ENCODE measurements at regions not wholly inside any gene's neighbourhood (a gene's known extent, or its start where the extent isn't known, plus 50 kb on each side); places are given as distances from the start of the nearest gene placed in this dataset.
"Not testable (repeated sequence)": the region's sequence is repeated elsewhere in the genome, so short reads cannot be mapped to it uniquely, and the experiment has no call there.

- DNase-seq, result no peak
Measured at GRCh38 chr22:48826546-48826945, 1001.1 kb downstream of the BRD1 start.

DNA sequence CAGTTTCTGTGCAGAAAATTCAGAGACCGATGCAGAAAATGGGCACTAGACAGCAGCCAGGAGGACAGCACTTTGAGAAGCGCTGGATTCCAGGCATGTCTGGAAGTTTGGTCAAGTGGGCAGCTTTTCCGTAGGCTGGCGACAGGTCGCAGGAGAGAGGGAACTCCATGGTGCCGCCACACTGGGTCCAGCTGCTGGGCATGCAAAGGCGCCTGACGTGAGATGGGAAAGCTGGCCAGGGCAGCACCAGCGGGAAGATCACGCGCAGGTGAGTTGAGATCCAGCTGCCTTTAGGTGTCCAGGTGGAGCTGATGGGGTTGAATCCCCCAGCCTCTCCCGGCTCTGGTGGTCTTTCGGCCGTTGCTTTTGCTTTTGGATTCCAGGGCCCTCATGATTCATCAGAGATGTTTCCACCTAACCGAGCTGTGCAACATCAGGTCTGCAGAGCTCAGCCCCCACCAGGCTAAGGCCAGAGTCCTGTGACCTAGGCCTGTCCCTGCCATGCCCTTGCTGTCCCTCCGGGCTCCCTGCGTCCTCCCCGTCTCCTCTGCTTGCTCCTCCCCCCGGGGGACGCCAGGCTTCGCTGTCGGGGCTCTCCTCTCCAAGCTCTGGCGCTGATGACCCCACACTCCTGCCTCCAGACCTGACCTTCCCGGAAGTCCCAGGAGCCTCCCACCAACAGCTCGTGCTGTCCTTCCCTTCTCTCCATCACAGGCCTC, 1001.7 kb downstream of the BRD1 start:
- no peak for DNase-seq

DNA sequence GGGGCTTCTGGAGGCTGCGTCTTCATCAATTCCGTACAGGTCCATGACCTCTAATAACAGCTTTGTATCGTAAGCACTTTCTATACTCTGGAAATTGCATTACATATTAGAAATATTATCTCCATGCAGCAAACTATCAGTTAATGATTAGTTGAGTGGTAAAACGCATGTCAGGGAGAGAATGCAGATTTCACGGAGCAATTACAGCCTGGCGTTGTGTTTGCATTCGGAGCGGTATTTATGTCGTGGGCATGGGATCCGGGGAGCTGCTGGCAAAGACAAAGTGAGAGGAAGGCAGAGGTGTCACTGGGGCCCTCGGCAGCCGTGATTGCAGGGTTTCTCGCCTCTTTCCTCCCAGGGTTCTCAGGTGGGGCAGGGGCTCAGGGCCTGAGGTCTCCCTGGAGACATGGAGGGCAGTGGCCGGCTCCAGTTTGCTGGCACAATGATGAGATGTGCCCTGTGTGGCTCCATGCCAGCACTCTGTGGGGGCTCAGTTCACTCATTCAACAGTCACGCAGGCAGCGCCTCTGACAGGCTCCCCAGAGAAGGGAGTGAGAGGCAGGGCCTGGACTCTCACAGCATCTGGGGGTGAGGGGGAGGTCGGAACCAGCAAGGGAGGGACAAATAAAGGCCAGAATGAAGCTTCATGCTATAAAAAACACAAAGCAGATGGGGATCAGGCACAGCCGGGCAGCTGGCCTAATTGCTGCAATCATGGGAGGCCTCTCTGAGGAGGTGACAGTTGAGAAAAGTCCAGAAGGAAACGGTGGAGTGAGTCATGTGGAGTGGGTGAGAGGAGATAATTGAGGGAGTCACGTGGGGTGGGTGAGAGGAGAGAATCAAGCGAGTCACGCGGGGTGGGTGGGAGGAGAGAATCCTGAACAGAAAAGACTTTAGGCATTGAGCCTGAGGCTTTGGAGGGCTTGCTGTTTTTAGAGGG, 1002.7 kb downstream of the BRD1 start:
- DNase-seq, result no peak

DNA sequence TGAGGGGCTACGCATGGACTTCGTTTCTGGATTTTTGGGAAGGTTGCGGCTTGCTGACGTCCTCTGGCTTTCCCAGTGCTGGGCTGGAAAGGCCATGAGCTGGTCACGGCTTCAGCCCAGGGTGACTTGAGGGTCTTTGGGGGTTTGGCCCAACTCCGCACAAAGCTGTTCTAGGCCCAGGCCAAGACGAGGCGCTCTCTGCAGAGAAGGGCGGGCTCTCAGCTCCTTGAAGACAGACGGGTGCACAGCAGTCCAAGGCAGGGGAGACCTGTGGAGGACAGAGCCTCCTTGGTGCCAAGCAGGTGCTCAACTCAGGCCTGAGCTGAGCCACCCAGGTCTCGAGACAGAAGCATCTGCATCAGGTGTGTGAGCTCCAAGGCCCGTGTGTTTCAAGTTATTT, 1003.7 kb downstream of the BRD1 start:
- DNase-seq, result no peak

DNA sequence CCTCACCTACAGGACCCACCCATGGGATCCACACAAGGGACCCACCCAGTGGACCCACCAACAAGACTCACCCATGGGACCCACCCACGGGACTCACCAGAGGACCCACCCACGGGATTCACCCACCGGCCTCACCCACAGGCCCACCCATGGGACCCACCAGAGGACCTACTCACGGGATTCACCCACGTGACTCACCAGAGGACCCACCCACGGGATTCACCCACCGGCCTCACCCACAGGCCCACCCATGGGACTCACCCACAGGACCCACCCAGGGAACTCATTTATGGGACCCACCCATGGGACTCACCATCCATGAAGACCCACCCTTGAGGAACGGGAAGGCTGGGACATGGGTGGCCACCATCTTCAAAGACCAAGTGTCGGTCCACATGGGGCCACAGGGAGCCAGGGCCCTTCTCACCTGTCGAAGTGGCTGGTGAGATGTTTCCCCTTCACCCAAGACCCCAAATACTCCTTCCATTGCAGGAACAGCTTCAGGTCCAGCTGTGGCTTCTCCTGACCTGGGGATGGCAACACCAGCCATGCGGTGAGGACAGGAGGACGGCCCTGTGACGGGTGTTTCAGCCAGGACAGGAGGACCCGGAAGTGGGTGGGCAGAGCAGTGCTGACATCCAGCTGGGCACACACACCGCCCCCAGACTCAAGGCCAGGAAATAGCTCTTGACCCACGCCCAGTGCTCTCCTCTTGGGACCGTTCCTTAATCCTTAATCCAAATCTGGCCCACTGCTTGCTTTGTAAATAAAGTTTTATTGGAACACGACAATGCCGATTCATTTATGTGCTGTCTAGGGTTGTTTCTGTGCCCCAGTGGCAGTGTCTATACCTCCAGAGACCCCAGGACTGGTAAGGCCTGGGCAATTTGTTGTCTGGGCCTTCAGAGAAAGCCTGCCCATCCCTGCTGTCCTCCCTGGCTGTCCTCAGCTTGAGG, 1005.1 kb downstream of the BRD1 start:
- DNase-seq, result no peak

DNA sequence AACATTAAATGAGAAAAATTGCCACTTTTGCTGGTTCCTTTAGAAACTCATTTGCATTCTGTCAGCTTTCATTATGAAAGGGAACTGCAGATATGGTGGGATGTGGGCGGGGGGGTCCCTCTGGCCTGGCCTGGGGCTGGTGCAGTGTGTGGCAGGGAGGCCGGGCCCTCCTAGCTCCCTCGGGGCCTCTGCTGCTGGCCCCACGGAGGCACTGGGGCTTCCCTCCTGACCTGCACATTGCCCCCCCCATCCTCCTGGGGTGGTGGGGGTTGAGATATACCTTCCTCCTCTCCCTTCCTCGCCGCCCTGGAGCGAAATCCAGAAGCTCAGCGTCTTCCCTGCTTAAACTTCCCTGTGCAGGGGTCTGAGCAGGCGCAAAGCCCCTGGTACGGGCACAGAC, 1005.9 kb downstream of the BRD1 start:
- DNase-seq, result no peak

DNA sequence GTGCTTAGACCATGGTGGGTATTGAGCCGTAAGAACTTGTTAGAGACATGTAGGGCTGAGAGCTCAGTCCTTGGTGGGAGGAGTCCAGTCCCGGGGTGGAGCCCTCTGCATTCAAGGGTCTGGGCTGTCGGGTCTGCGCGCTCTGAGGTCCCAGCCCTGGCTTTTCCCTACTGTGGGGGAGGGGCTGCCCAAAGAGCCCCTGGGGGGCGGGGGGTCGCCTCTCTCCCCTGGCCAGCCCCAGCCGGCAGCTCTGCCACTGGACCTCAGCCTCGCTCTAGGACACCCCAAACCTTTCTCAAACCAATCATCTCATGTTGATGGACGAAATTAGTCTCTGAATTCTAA, 1006.4 kb downstream of the BRD1 start:
- DNase-seq, result no peak

DNA sequence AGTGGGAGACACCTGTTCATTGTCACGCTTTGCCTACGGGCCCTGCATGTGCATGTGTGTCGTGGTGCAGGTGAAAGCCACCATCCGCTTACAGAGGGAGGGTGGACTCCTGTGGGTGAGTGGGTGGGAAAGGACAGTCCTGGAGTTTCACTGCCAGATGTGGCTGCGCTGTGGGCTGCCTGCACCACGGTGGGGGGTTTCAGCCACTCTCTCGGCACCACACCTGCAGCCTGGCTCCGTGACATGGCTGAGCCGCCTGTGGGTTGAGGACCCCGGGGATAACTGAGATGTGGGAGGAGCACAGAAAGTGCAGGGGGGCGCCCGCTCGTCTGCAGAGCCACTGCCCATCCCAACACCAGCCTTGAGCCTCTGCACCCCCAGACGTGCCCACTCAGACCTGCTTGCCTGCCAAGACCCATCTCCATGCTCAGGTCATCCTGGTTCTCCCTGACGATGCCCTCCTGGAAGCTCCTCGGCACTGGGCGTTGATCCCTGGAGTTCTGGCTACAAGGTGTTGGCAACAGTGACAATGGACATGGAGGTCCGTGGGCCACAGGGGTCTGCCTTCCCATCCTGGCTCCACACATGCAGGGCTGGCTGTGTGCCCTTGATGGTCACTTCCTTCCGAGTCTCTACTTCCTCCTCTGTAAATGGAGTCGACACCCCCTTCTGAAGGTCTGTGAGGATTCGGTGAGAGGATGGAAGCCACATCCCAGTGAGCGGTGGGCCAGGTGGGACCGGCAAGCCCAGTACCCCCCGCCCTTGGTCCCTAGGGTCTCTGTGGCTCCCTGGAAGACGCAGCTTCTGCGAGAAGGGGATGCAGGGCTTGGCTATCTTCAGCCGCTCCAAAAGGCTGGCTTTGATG, 1007.0 kb downstream of the BRD1 start:
- DNase-seq, result no peak

GRCh38 chr22:48819961-48820360, 1007.7 kb downstream of the BRD1 start:
- no peak for DNase-seq

DNA sequence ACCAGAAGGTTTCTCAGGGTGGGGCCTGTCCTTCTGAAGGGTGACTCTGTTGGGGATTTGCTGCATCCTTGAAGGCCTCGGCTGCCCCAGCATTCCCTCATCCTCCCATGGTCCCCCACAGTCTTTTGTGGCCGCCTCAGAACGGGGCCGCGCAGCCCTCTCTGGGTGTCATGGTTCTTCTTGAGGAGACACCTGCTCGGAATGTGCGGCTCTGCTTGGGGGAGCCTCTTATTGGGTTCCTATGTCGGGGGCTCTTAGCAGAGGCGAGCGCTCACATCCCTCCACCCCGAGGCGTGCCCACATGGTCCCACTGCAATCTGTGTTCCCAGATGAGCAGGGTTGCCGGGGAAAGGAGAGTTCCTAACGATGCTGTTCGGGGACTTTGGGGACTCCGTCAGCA, 1008.4 kb downstream of the BRD1 start:
- no peak for DNase-seq

DNA sequence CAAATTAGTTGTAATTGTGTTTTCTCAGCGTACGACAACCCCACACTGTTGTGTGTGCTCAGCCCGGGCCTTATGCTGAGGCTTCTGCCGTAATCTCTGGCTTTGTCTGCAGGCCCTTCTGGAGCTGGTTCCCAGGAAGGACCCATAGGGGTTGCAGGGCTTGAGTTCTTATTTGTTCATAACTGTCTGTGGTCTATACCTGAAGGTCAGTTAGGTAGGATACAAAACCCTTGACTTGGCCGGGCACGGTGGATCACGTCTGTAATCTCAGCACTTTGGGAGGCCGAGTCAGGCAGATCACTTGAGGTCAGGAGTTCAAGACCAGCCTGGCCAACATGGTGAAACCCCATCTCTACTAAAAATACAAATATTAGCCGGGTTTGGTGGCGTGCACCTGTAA, 1010.2 kb downstream of the BRD1 start:
- DNase-seq, result not testable (repeated sequence)

GRCh38 chr22:48811885-48812284, 1015.8 kb downstream of the BRD1 start:
- no peak for DNase-seq

DNA sequence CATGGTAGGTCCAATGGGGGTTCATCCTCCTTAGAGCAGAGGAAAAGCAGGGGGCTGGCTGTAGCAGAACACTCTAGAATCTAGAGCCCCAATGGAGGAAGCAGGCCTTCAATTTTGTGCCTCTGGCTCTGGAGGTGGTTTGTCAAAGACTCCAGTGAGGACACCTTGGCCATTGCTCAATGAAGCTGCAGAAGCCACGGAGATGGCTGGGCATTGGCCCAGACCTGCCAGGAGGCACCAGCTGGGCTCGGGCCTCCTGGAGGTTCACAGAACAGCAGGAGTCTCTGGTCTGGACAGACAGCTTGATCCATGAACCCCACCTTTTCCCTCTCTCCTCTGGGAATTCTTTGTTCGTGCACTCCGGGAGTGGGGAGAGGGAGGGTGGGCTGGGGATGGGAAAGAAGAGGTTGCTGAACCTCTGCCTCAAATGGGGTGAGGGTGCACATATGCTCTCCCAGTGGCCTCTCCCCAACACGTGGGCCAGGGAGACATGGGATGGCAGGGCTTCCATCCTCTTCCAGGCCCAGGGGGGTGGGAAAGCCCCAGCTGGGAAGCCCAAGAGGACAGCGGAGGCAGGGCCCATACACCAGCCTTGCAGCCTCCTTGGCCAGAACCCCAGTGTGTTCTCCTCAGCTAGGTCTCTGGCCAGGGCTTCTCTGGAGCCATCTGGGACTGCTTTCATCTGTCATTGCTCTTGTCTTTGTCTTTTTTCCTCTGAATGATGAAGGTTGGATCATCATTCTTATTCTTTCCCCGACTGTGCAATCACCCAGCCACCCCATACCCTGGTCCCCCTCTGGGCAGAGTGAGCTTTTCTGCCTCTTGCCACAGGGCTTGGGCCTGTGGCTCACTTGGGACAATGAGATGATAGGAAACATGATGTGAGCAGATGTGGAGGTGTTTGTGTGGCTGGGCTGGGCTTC, 1019.4 kb downstream of the BRD1 start:
- no peak for DNase-seq

- no peak for DNase-seq
Measured at GRCh38 chr22:48807155-48807554, 1020.5 kb downstream of the BRD1 start.

DNA sequence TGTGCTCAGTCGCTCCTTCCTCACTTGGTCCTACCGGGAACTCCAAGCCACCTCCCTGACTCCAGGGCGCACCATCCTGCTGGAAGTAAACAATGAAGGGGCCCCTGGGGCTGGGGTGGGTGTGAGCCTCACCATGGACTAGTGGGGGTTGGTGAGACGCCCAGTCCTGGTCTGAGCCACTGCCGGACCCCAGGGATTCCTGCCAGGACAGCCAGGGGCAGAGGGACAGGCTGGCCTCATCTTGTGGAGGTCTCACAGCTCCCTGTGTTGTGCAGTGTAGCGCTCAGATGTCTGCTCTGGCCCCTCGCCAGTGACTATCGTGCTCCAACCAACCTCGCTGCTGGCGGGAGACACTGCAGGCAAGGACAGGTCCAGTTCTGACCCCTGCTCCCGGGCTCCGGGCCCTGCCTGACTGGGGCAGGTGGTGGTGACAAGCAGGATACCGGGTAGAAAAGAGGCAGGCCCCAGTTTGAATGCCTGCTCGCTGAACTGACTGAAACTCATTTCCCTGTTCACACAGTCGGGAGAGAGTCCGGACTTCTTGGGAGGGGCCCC, 1021.4 kb downstream of the BRD1 start:
- DNase-seq, result no peak

GRCh38 chr22:48805516-48805915, 1022.2 kb downstream of the BRD1 start:
- DNase-seq, result no peak

DNA sequence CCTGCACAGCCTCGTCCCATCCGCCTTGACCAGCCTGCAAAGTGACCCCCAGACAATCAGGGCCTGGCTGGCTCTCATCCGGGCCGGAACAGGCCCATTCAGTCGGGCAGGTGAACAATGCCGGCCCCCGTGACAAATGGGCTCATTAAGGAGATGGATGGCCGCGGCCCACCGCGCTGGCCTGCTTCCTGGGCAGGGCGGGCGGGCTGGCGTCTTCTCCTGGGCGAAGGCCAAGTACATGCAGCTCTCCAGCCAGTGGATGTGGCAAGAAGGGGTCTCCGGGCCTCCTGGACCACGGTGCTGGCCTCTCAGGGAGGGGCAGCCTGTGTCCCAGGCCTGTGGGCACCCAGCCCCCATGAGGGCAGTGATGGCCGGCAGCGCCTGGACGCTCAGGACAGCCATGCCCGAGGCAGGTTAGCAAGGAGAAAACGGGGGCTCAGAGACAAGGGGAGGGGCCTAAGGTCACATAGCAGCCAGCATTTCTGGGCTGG, 1022.8 kb downstream of the BRD1 start:
- DNase-seq, result no peak

- DNase-seq, result no peak
Measured at GRCh38 chr22:48803948-48804810, 1023.5 kb downstream of the BRD1 start.

GRCh38 chr22:48803171-48803947, 1024.3 kb downstream of the BRD1 start:
- no peak for DNase-seq

Data from stimulated activated CD4-positive, alpha-beta T cell treated with anti-CD3 and anti-CD28 coated beads, Interleukin-4, amount 100 ng/mL, for 24 hours (primary cell).